NCI-H2196 treated with DMSO at 0.1 percent for 48 hours (cell line): ENCODE measurements at regions not wholly inside any gene's neighbourhood (a gene's known extent, or its start where the extent isn't known, plus 50 kb on each side); places are given as distances from the start of the nearest gene placed in this dataset.

Source experiments
- DNase-seq: peaks from one replicate; lab custom pipeline; 2025; ENCODE audit not compliant: unreplicated experiment; lab: John Stamatoyannopoulos, UW

DNA sequence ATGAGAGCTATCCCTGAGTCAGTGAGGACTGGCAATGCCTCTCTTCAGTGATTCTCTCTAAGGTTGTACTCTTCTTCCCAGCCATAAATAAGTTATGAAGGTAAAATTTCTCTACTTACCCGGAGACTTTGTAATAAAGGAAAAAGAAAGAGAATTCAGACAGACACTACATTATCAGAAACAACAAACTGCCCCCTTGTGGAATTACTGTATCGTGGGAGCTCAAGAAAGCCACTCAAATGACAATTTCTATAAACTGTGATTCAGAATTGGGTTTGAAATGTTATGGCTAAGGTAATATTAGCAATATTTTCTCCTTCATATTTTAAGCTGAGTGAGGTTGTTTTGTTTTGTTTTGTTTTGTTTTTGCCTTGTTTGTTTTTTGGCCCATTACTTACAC lies 155.8 kb upstream of the TANK start:
- DNase-seq = no peak

GRCh38 chr2:161005170-161005569 lies 155.1 kb upstream of the TANK start:
- DNase-seq = no peak

- no peak for DNase-seq
These were observed 151.9 kb upstream of the TANK start for GRCh38 chr2:161008311-161008710.

DNA sequence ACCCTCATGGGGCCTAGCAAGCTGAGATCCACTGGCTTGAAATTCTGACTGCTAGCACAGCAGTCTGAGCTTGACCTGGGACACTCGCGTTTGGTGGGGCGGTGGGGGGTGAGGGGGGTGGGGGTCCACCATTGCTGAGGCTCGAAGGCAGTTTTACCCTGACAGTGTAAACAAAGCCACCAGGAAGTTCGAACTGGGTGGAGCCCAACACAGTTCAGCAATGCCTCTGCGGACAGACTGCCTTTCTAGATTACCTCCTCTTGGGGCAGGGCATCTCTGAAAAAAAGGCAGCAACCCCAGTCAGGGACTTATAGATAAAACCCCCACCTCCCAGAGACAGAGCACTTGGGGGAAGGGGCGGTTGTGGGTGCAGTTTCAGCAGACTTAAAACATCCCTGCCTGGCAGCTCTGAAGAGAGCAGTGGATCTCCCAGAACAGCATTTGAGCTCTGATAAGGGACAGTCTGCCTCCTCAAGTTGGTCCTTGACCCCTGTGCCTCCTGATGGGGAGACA lies 149.7 kb upstream of the TANK start:
- DNase-seq = no peak

DNA sequence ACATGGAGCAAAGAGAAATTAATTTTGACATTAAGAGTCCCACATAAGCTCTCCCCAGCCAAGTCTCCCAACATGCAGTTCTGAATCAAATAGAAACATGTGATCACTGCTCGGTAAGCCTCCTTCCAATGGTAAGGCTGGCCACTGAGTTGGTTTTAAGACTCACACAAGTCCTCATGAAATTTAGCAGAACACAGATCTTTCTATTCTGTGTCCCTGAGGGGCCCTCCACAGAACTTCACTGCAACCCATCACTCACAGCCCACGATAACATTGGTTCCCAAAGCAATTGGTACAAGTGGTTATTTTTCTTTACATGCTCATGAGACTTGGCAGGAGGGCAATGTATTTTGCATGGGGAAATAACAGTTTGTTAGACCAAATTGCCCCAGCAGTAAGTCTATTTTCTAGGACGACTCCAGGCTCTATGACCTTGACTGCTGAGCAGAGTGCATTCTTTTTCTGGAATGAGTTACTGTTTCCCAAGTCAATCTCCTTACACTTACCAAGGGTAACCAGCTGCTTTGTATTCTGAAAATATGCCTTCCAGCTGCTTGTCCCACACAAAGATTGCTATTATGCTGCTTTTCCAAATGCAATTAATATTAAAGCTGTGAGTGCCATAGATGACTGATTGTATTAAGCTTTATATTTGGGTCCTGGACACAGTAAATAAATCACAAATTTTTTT lies 142.3 kb upstream of the TANK start:
- DNase-seq = no peak

- no peak for DNase-seq
These were observed 140.9 kb upstream of the TANK start for GRCh38 chr2:161019311-161019710.

- no peak for DNase-seq
These were observed 139.8 kb upstream of the TANK start for GRCh38 chr2:161020437-161020836.

DNA sequence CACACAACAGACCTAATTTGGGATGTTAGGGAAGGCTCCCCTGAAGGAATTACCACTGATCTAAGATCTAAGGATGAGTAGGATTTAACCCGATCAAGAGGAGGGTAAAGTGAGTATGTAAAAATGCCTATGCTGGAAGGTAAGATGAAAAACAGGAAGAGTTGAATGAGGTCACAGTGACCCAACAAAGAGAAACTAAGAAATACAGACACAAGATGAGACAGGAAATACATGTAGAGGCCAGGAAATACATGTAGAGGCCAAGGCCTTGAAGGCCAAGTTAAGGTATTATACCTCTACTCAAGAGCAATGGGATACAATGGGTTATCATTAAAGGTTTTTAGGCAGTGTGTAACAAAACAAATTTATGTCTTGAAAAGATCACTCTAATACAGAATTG lies 131.6 kb upstream of the TANK start:
- no peak for DNase-seq

DNA sequence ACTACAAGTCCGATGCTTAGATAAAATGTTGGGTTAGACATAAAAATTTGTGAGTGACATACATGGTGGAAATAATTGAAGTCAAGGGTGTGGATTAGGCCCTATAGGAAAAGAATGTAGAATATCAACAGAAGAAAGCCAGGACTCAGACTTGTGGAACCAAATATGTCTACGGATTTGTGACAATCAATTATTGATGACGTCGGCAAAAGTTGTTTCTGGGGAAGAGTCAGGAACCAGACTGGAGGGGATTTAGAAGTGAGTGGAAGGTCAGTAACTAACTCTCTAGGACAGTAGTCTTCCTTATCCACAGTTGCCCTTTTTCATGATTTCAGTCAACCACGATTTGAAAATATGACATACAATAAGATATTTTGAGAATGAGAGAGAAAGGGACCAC lies 130.9 kb upstream of the TANK start:
- DNase-seq = no peak

DNA sequence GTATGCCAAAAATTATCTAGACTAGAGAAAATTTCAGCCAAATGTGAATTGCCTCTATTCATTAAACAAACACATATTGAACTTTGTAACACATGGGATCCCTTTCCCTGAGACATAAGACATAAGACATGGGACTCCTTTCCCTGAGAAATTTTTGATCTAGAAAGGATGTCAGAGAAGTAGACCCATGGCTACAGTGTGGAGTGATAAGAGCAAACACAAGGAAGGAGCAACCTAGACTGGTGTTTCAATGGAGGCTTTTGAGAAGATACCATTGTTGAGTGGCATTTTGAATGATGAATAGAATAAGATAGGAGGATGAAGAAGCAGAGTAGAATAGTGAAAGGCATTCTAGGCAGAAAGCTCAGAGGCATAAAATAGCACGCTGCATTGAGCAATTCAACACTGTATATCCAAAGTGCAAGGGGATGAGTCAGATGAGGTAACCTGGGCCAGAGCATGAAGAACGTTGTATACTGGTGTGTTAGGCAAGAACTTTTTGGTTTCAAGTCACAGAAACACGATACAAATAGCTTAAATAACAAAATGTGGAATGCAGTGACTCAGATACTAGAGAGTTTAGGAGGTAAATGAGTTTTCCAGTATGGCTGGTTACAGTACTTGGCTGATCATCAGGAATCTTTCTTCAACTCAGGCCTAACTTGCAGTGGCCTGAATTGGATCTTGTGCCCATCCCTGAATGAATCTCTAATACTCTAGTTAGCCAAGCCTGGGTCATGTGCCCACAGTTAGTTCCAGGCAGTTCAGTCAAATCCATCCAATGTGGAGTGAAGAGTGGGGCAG lies 129.8 kb upstream of the TANK start:
- DNase-seq = no peak

DNA sequence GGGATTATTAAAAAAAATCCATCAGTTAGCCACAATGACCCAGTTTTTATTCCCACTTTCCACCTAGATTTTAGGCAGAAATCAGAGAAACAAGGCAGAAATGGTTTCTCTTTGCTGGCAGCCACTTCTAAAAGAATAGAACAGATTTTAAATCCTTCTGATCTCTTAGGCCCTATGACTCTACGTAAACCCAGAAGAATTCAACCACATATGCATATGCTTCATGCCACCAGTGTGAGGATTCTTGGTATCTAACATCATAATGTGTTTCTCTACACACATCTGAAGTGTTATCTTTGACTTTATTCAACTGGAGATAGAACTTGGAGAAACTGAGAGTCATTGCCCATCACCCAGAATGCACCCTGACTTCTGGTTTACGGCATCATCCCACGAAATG lies 128.7 kb upstream of the TANK start:
- DNase-seq = no peak

- DNase-seq = no peak
These were observed 127.6 kb upstream of the TANK start for GRCh38 chr2:161032635-161033034.

- no peak for DNase-seq
These were observed 127.1 kb upstream of the TANK start for GRCh38 chr2:161033059-161033660.

- no peak for DNase-seq
These were observed 123.3 kb upstream of the TANK start for GRCh38 chr2:161036926-161037325.

GRCh38 chr2:161039071-161039470 lies 121.2 kb upstream of the TANK start:
- DNase-seq = no peak

- no peak for DNase-seq
These were observed 118.9 kb upstream of the TANK start for GRCh38 chr2:161041356-161041755.

- no peak for DNase-seq
These were observed 117.1 kb upstream of the TANK start for GRCh38 chr2:161042990-161043625.

DNA sequence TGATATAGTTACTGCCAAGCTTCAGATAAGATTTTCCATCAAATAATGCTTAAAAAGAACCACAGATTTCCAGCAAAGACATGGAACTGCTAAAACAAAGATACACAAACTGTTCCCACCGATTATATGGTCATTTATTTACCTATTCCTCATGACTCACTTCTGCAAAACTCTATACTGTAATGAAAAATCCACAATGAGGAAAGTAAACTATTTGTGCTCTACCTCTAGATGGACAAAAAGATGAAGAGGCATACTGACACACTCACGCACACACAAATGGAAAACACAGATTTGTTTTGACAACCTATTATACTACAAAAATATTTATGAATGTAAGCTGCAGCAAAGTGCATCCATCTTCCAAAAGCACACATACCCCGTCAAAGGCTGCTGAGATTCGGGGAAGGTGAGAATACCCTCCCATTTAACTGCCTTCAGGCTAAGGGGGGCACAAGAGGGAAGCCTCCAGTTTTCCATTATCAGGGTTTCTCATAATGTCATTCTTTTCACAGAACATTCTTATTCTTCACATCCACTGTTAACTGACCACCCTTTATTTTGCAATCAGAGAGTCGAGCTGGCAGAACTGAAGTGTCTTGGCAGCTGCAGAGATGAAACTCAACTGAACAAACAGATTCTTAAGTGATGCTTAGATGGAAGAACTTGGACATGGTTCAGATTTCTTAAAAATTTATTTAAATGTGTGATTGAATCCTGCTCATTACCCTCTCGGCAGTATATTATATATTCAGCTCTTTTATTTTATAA lies 115.9 kb upstream of the TANK start:
- no peak for DNase-seq

GRCh38 chr2:161044921-161045320 lies 115.3 kb upstream of the TANK start:
- no peak for DNase-seq

DNA sequence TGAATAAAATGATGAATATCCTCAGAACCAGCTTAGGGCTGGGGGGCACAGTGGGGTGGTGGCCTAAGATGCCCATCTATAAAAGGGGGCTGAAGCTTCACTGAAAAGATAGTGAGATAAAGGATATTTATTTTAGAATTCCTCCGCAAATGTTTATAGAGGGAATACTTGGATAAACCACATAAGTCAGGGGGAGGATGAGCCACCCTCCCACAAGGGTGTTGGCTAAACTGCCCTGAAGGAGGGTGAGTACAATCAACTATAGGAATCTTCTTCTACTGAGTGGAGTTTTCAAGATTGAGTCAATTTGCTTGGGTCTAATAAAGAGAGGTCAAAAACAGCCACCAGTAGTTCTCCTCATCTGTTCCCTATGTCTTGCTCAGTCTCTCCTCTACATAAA lies 114.5 kb upstream of the TANK start:
- no peak for DNase-seq

GRCh38 chr2:161046876-161047275 lies 113.4 kb upstream of the TANK start:
- DNase-seq = no peak
